GM12892 (cell line): ENCODE measurements at regions not wholly inside any gene's neighbourhood (a gene's known extent, or its start where the extent isn't known, plus 50 kb on each side); places are given as distances from the start of the nearest gene placed in this dataset.

ENCODE experiments used
- POLR2A ChIP-seq: IDR thresholded peaks from 2 replicates; pipeline ENCODE4 v1.6.1; 2011; ENCODE audit warnings: low read depth, low read length, control low read depth
- POLR2AphosphoS5 ChIP-seq: IDR thresholded peaks from 2 replicates; pipeline ENCODE4 v1.6.1; 2011; ENCODE audit warnings: low read depth, low read length, control low read depth
- TAF1 ChIP-seq: IDR thresholded peaks from 2 replicates; pipeline ENCODE4 v1.6.1; 2011; ENCODE audit warnings: low read depth, mild to moderate bottlenecking, control low read depth, low read length, borderline replicate concordance

DNA sequence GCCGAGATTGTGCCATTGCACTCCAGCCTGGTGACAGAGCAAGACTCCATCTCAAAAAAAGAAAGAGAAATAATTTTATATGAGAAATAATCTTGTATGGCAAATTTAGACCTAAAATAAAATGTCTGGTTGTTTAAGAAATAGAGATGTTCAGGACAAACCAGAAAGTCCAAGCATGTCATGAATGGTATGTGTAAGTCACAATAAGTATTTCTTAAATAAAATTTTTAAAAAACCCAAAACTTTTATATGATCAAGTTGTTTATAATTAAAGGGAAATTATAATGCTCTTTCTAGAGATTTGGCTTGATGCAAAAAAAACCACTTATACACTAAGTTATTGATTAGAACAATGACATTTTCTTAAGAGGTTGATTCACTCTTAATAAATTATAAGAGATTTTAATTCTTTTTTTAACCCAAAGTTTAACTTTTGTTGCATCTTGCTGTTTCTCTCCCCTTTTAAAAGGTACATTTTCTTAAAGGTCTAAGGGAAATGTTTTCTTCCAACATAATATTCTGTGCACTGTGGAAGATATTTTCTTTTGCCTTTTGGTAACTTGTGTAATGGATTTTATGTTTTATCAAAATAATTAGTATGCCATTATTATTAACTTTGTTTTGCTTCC is 105.7 kb downstream of the RTP4 start:
- TF ChIP-seq POLR2A (no peak), TAF1 (no peak), POLR2AphosphoS5 (no peak)
